CD4-positive, alpha-beta T cell (primary cell): ENCODE measurements at regions not wholly inside any gene's neighbourhood (a gene's known extent, or its start where the extent isn't known, plus 50 kb on each side); places are given as distances from the start of the nearest gene placed in this dataset.

Experiments used
- ATAC-seq: fragments of 200-7000 bp; cut with Tn5 transposase; one replicate; pipeline ENCODE4 v1.10.0; 2022; ENCODE audit warnings: mild to moderate bottlenecking; ENCODE audit not compliant: poor library complexity
- CTCF ChIA-PET: fragments of 350-600 bp; sonication (Branson Sonifier 250); formaldehyde crosslinking; loops from one replicate; lab custom pipeline; 2021; ENCODE audit warnings: antibody characterized with exemption, inconsistent platforms; lab: Charles Lee
- POLR2A ChIA-PET: fragments of 350-600 bp; sonication (Branson Sonifier 250); formaldehyde crosslinking; loops from one replicate; lab custom pipeline; 2021; ENCODE audit warnings: antibody characterized with exemption, inconsistent platforms; lab: Charles Lee
- DNase-seq, 14 experiments: peaks; one replicate each; pipeline ENCODE4 v3.0.0-alpha.2; 2013 to 2020; ENCODE audit warnings: mixed read lengths in 2 of 14
- H3K27ac ChIP-seq, 2 donors: one replicate each; pipeline versions ENCODE4 v1.5.1 to v1.7.0; 2013; ENCODE audit warnings: low read length in 2 of 2, low read depth in 1 of 2, mild to moderate bottlenecking in 1 of 2
- H3K27me3 ChIP-seq, 2 experiments: 1 replicate in 1 of 2; 2 replicates in 1 of 2; pipeline versions ENCODE4 v1.6.1 to v1.7.0; 2013; ENCODE audit warnings: low read length in 2 of 2, control low read depth in 1 of 2, mild to moderate bottlenecking in 1 of 2, moderate library complexity in 1 of 2; ENCODE audit not compliant: insufficient read depth in 2 of 2, control insufficient read depth in 1 of 2
- H3K36me3 ChIP-seq: one replicate; pipeline ENCODE4 v1.6.1; 2013; ENCODE audit warnings: low read length, control low read depth; ENCODE audit not compliant: insufficient read depth
- H3K4me1 ChIP-seq: one replicate; pipeline ENCODE4 v1.6.1; 2013; ENCODE audit warnings: low read length, control low read depth; ENCODE audit not compliant: insufficient read depth
- H3K4me3 ChIP-seq: one replicate; pipeline ENCODE4 v1.5.1; 2013; ENCODE audit warnings: mild to moderate bottlenecking, low read length, moderate library complexity
- H3K9me3 ChIP-seq, 2 experiments: 1 replicate in 1 of 2; 2 replicates in 1 of 2; pipeline versions ENCODE4 v1.6.1 to v1.7.0; 2013; ENCODE audit warnings: low read length in 2 of 2, mild to moderate bottlenecking in 2 of 2, control low read depth in 1 of 2, moderate library complexity in 1 of 2; ENCODE audit not compliant: control insufficient read depth in 1 of 2, insufficient read depth in 1 of 2
- H3K27ac Mint-ChIP-seq: one replicate; pipeline ENCODE4 v1.8.0; 2020; ENCODE audit warnings: mixed read lengths
- H3K27me3 Mint-ChIP-seq: one replicate; pipeline ENCODE4 v1.8.0; 2021; ENCODE audit warnings: mixed read lengths
- H3K36me3 Mint-ChIP-seq: one replicate; pipeline ENCODE4 v1.8.0; 2021; ENCODE audit warnings: low read depth, mixed read lengths
- H3K4me1 Mint-ChIP-seq: one replicate; pipeline ENCODE4 v1.8.0; 2021; ENCODE audit warnings: low read depth, mixed read lengths
- H3K4me3 Mint-ChIP-seq: one replicate; pipeline ENCODE4 v1.8.0; 2020; ENCODE audit warnings: mild to moderate bottlenecking, mixed read lengths
- H3K9me3 Mint-ChIP-seq: one replicate; pipeline ENCODE4 v1.8.0; 2020; ENCODE audit warnings: mixed read lengths
- intact Hi-C, 2 experiments: fragments of 100-400 bp; cut with DNase I in 1 of 2; cut with micrococcal nuclease in 1 of 2; formaldehyde crosslinking; loops; one replicate each; pipeline versions ENCODE4 v1.15.1 to v1.9.0; 2023 to 2025; cut with DNase I, micrococcal nuclease
- TF ChIP-seq, protein P1 (sequence below): fragments of 200-600 bp; IDR thresholded peaks from one replicate; pipeline ENCODE4 v1.8.0; 2022; ENCODE audit warnings: antibody characterized with exemption, mild to moderate bottlenecking

- Mint-ChIP-seq H3K9me3 (no peaks in the 10 kb centered on the region), H3K27me3 (peaks cover 53% of the 10 kb centered on the region), H3K4me3 (no peak overlapping the region), H3K27ac (no peak overlapping the region), H3K4me1 (no peaks in the 10 kb centered on the region), H3K36me3 (no peaks in the 10 kb centered on the region)
- TF ChIP-seq, protein P1, sequence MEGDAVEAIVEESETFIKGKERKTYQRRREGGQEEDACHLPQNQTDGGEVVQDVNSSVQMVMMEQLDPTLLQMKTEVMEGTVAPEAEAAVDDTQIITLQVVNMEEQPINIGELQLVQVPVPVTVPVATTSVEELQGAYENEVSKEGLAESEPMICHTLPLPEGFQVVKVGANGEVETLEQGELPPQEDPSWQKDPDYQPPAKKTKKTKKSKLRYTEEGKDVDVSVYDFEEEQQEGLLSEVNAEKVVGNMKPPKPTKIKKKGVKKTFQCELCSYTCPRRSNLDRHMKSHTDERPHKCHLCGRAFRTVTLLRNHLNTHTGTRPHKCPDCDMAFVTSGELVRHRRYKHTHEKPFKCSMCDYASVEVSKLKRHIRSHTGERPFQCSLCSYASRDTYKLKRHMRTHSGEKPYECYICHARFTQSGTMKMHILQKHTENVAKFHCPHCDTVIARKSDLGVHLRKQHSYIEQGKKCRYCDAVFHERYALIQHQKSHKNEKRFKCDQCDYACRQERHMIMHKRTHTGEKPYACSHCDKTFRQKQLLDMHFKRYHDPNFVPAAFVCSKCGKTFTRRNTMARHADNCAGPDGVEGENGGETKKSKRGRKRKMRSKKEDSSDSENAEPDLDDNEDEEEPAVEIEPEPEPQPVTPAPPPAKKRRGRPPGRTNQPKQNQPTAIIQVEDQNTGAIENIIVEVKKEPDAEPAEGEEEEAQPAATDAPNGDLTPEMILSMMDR: no peak
- Histone ChIP-seq H3K27me3 (peaks cover 5 to 6% of the 10 kb centered on the region in 2 experiments), H3K4me1 (no peaks in the 10 kb centered on the region), H3K9me3 (peaks cover 0 to 4% of the 10 kb centered on the region in 2 experiments), H3K4me3 (no peak overlapping the region), H3K27ac (no peak overlapping the region), H3K36me3 (no peaks in the 10 kb centered on the region)
- ATAC-seq: no peak
- POLR2A ChIA-PET: no interaction called here
- CTCF ChIA-PET: no interaction called here
- no peak for DNase-seq
- intact Hi-C loops: no loop called here
These were observed 68.2 kb upstream of the WSCD2 start for GRCh38 chr12:108060903-108061302.

- H3K36me3 Mint-ChIP-seq: no peaks in the 10 kb centered on the region
- no peaks in the 10 kb centered on the region for H3K9me3 Mint-ChIP-seq
- TF ChIP-seq, protein P1: no peak
- H3K27me3 ChIP-seq: peaks cover 0 to 5% of the 10 kb centered on the region in 2 experiments
- H3K27me3 Mint-ChIP-seq: peaks cover 46% of the 10 kb centered on the region
- ChIA-PET POLR2A (no interaction called here), CTCF (no interaction called here)
- no peak overlapping the region for H3K4me3 Mint-ChIP-seq
- intact Hi-C loops: no loop called here
- DNase-seq (no peak), ATAC-seq (no peak)
- no peak overlapping the region for H3K27ac Mint-ChIP-seq
- H3K4me1 ChIP-seq: no peaks in the 10 kb centered on the region
- no peaks in the 10 kb centered on the region for H3K4me1 Mint-ChIP-seq
- no peak overlapping the region for H3K27ac ChIP-seq
- peaks cover 0 to 4% of the 10 kb centered on the region in 2 experiments for H3K9me3 ChIP-seq
- no peaks in the 10 kb centered on the region for H3K36me3 ChIP-seq
- H3K4me3 ChIP-seq: no peak overlapping the region
These were observed 65.9 kb upstream of the WSCD2 start for GRCh38 chr12:108063192-108063591.

DNA sequence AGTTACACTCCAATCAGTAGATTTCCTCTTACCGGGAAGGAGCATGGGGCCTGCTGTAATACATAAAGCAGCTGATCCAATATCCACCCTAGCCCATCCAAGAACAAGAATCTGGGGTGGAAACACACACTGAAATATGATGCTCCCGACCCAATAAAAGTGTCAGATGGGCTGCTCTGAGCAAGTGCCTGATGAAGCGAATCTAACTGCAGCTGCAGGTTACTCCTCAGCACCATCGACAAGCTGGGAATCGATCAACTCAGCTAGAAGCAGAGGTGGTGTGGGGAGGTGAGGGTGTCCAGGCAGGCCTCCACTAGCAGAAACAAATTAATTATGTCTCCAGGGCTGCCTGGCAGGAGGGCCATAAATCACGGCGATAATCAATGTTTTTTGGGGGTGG is 64.0 kb upstream of the WSCD2 start:
- ChIA-PET CTCF (no interaction called here), POLR2A (no interaction called here)
- intact Hi-C loops: no loop called here
- Mint-ChIP-seq H3K9me3 (no peaks in the 10 kb centered on the region), H3K36me3 (no peaks in the 10 kb centered on the region), H3K27ac (no peak overlapping the region), H3K27me3 (peaks cover 41% of the 10 kb centered on the region), H3K4me3 (no peak overlapping the region), H3K4me1 (no peaks in the 10 kb centered on the region)
- H3K4me3 ChIP-seq: no peak overlapping the region
- H3K27ac ChIP-seq: no peak overlapping the region
- TF ChIP-seq, protein P1: no peak
- DNase-seq: no peak
- no peak for ATAC-seq
- H3K36me3 ChIP-seq: no peaks in the 10 kb centered on the region
- H3K4me1 ChIP-seq: no peaks in the 10 kb centered on the region
- H3K27me3 ChIP-seq: peaks cover 0 to 4% of the 10 kb centered on the region in 2 experiments
- H3K9me3 ChIP-seq: peaks cover 0 to 4% of the 10 kb centered on the region in 2 experiments
